ENCODE measurements at regions not wholly inside any gene's neighbourhood (a gene's known extent, or its start where the extent isn't known, plus 50 kb on each side); places are given as distances from the start of the nearest gene placed in this dataset.

DNA sequence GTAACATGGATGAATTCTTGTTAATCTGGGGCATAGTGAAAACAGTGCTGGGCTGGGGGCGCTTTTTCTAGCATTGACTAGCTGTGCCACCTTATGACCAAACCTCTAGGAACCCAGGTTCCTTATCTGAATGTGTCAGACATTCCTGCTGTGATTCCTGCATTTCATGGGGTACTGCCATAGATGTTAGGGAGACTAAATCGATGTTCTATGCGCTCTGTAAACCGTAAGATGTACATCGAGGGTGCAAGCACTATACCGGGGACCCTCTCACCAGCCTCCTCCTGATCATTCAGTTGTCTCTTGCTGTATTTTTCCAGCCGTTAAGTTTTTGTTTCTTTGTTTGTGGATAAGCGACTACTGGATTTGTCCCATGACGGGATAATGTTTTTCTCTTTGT, 170.9 kb upstream of the PARP11 start:
- Histone ChIP-seq H4K20me1 (ENCODE audit: insufficient read depth) (no peaks in the 10 kb centered on the region), H2AFZ (ENCODE audit: low read depth) (no peak overlapping the region), H3K27me3 (ENCODE audit: insufficient read depth) (peaks cover 79% of the 10 kb centered on the region), H3K9ac (no peak overlapping the region), H3K4me3 (ENCODE audit: low read depth in 2 of 2, low read length in 1 of 2) (no peak overlapping the region), H3F3A (replicated peaks; ENCODE audit: insufficient read depth) (no peaks in the 10 kb centered on the region), H3K36me3 (replicated peaks in 1 of 2; ENCODE audit: control insufficient read depth in 1 of 2, insufficient read depth in 2 of 2, low read length in 1 of 2) (no peaks in the 10 kb centered on the region), H3K79me2 (ENCODE audit: insufficient read depth) (no peaks in the 10 kb centered on the region), H3K4me2 (no peak overlapping the region), H3K9me3 (no peaks in the 10 kb centered on the region), H3K27ac (ENCODE audit: low read depth in 2 of 2, low read length in 1 of 2) (no peak overlapping the region), H3K9me2 (no peaks in the 10 kb centered on the region), H3K4me1 (ENCODE audit: control insufficient read depth in 1 of 2, insufficient read depth in 2 of 2, low read depth in 1 of 2, low read length in 1 of 2) (no peaks in the 10 kb centered on the region)
- 13% methylated on average over 9 of the region's 9 CpGs for WGBS (ENCODE audit: low lambda C conversion rate)
- POLR2A ChIA-PET = no interaction called here
- no peak for DNase-seq
- TF ChIP-seq TEAD4 (IDR thresholded peaks at IDR 0.05; ENCODE audit: borderline replicate concordance, insufficient read depth) = no peak
- TF ChIP-seq, protein P1, sequence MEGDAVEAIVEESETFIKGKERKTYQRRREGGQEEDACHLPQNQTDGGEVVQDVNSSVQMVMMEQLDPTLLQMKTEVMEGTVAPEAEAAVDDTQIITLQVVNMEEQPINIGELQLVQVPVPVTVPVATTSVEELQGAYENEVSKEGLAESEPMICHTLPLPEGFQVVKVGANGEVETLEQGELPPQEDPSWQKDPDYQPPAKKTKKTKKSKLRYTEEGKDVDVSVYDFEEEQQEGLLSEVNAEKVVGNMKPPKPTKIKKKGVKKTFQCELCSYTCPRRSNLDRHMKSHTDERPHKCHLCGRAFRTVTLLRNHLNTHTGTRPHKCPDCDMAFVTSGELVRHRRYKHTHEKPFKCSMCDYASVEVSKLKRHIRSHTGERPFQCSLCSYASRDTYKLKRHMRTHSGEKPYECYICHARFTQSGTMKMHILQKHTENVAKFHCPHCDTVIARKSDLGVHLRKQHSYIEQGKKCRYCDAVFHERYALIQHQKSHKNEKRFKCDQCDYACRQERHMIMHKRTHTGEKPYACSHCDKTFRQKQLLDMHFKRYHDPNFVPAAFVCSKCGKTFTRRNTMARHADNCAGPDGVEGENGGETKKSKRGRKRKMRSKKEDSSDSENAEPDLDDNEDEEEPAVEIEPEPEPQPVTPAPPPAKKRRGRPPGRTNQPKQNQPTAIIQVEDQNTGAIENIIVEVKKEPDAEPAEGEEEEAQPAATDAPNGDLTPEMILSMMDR (IDR thresholded peaks at IDR 0.05) = no peak
- no peak for TF ChIP-seq NRF1 (IDR thresholded peaks at IDR 0.05; ENCODE audit: low read depth, low read length)
- no peak for TF ChIP-seq RCOR1 (IDR thresholded peaks at IDR 0.05; ENCODE audit: low read length)
- no peak for TF ChIP-seq RFX5 (IDR thresholded peaks at IDR 0.05; ENCODE audit: low read length)
- CTCF ChIA-PET = no interaction called here

DNA sequence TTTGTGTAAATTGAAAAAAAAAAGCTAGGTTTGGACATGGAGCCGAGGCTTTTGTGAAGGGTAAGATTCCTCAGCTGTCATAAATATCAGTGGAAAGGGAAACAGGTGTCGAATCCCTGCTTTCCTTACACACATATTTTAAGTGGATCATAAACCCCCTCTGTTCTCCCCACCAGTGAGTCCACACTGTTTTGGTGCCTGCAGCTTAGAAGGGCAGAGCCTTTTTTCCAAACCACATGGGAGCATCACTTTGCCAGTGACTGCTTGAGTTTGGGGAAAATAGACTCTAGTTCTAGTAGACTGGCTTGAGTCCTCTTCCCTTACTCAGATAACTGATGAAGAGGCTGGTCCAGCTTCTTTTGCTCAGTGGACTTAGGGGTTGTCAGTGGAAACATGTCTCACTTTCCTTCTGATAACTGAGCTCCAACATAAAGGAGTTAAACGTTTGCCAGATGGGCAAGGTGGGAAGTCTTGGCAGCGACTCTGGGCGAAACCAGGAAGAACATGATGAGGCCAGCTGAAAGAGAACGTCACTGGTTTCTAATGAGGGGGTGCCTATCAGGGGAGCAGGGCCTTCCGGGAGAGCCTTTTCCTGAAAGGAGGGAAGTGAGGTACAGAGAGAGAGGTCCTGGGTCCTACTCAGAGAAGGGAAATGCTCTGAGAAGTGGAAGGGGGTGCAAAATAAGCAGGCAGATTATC, 168.1 kb upstream of the PARP11 start:
- Histone ChIP-seq H2AFZ (ENCODE audit: low read depth) (no peak overlapping the region), H3K9me3 (no peaks in the 10 kb centered on the region), H3K27me3 (ENCODE audit: insufficient read depth) (peaks cover 76% of the 10 kb centered on the region), H3K36me3 (replicated peaks in 1 of 2; ENCODE audit: control insufficient read depth in 1 of 2, insufficient read depth in 2 of 2, low read length in 1 of 2) (no peaks in the 10 kb centered on the region), H3K9ac (no peak overlapping the region), H3K4me3 (ENCODE audit: low read depth in 2 of 2, low read length in 1 of 2) (no peak overlapping the region), H3K27ac (ENCODE audit: low read depth in 2 of 2, low read length in 1 of 2) (no peak overlapping the region), H3K79me2 (ENCODE audit: insufficient read depth) (no peaks in the 10 kb centered on the region), H3K9me2 (no peaks in the 10 kb centered on the region), H4K20me1 (ENCODE audit: insufficient read depth) (no peaks in the 10 kb centered on the region), H3K4me1 (ENCODE audit: control insufficient read depth in 1 of 2, insufficient read depth in 2 of 2, low read depth in 1 of 2, low read length in 1 of 2) (no peaks in the 10 kb centered on the region), H3K4me2 (no peak overlapping the region), H3F3A (replicated peaks; ENCODE audit: insufficient read depth) (no peaks in the 10 kb centered on the region)
- ChIA-PET POLR2A (no interaction called here), CTCF (interaction anchor here (6.4 kb wide), 1 partner anchor 155 kb away, joined by 88 read pairs; no protein-coding TSS in a partner anchor)
- WGBS (ENCODE audit: low lambda C conversion rate) = 3% methylated on average over 7 of the region's 7 CpGs
- no peak for TF ChIP-seq RFX5 (IDR thresholded peaks at IDR 0.05; ENCODE audit: low read length)
- TF ChIP-seq FOXM1 (IDR thresholded peaks at IDR 0.05; ENCODE audit: low read depth) = no peak
- no peak for TF ChIP-seq SIN3A (IDR thresholded peaks at IDR 0.05; ENCODE audit: borderline replicate concordance, low read depth, low read length)
- TF ChIP-seq, protein P2, sequence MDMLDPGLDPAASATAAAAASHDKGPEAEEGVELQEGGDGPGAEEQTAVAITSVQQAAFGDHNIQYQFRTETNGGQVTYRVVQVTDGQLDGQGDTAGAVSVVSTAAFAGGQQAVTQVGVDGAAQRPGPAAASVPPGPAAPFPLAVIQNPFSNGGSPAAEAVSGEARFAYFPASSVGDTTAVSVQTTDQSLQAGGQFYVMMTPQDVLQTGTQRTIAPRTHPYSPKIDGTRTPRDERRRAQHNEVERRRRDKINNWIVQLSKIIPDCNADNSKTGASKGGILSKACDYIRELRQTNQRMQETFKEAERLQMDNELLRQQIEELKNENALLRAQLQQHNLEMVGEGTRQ (IDR thresholded peaks at IDR 0.05; ENCODE audit: borderline replicate concordance, low read depth, low read length) = no peak
- TF ChIP-seq JUND (IDR thresholded peaks at IDR 0.05) = no peak
- TF ChIP-seq RXRA (IDR thresholded peaks at IDR 0.05; ENCODE audit: borderline replicate concordance, low read depth) = no peak
- TF ChIP-seq, protein P3, sequence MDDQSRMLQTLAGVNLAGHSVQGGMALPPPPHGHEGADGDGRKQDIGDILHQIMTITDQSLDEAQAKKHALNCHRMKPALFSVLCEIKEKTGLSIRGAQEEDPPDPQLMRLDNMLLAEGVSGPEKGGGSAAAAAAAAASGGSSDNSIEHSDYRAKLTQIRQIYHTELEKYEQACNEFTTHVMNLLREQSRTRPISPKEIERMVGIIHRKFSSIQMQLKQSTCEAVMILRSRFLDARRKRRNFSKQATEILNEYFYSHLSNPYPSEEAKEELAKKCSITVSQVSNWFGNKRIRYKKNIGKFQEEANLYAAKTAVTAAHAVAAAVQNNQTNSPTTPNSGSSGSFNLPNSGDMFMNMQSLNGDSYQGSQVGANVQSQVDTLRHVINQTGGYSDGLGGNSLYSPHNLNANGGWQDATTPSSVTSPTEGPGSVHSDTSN (IDR thresholded peaks at IDR 0.05) = no peak
- no peak for TF ChIP-seq FOSL2 (IDR thresholded peaks at IDR 0.05; ENCODE audit: borderline replicate concordance, low read depth)
- no peak for TF ChIP-seq GABPA (IDR thresholded peaks at IDR 0.05; ENCODE audit: low read depth)
- TF ChIP-seq, protein P4, sequence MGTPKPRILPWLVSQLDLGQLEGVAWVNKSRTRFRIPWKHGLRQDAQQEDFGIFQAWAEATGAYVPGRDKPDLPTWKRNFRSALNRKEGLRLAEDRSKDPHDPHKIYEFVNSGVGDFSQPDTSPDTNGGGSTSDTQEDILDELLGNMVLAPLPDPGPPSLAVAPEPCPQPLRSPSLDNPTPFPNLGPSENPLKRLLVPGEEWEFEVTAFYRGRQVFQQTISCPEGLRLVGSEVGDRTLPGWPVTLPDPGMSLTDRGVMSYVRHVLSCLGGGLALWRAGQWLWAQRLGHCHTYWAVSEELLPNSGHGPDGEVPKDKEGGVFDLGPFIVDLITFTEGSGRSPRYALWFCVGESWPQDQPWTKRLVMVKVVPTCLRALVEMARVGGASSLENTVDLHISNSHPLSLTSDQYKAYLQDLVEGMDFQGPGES (IDR thresholded peaks at IDR 0.05; ENCODE audit: low read depth, low read length) = no peak
- TF ChIP-seq RCOR1 (IDR thresholded peaks at IDR 0.05; ENCODE audit: low read length) = no peak
- no peak for TF ChIP-seq EZH2phosphoT487 (IDR thresholded peaks at IDR 0.05; ENCODE audit: borderline replicate concordance, low read depth)
- TF ChIP-seq ELF1 (IDR thresholded peaks at IDR 0.05) = no peak
- no peak for TF ChIP-seq YY1 (IDR thresholded peaks at IDR 0.05; ENCODE audit: low read depth)
- TF ChIP-seq GATA2 (CRISPR knock-in tag; IDR thresholded peaks at IDR 0.05) = no peak
- TF ChIP-seq FOXJ3 (CRISPR knock-in tag; IDR thresholded peaks at IDR 0.05) = no peak
- DNase-seq = no peak
